ENCODE measurements at regions not wholly inside any gene's neighbourhood (a gene's known extent, or its start where the extent isn't known, plus 50 kb on each side); places are given as distances from the start of the nearest gene placed in this dataset.

DNA sequence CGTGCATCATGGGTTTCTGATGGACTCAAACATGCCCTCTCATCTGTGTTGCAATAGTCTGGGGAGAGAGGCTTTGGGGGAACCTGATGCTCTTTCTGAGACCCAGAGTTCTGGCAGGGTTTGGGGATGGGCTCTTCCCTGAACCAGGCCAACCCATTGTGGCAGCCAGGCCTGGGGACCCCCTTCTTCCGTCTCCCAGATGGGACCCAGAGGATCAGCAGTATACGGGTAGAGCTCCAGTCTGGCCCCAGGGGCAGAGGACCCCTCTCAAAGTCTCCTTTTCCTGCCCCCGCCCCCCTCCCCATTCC is 333.7 kb downstream of the DYSF start:
- intact Hi-C loops (cut with micrococcal nuclease; ENCODE audit: unreplicated experiment), result no loop called here
- no peaks in the 10 kb centered on the region for H3K36me3 ChIP-seq (ENCODE audit: insufficient read depth, low read length, poor library complexity, severe bottlenecking)
- no TSS peak for BruUV-seq (replicated peaks)
- DNase-seq (ENCODE audit: low spot score), result no peak
- no peak overlapping the region for H3K4me3 ChIP-seq (ENCODE audit: low read depth, low read length, poor library complexity, severe bottlenecking)
- TF ChIP-seq, protein P1, sequence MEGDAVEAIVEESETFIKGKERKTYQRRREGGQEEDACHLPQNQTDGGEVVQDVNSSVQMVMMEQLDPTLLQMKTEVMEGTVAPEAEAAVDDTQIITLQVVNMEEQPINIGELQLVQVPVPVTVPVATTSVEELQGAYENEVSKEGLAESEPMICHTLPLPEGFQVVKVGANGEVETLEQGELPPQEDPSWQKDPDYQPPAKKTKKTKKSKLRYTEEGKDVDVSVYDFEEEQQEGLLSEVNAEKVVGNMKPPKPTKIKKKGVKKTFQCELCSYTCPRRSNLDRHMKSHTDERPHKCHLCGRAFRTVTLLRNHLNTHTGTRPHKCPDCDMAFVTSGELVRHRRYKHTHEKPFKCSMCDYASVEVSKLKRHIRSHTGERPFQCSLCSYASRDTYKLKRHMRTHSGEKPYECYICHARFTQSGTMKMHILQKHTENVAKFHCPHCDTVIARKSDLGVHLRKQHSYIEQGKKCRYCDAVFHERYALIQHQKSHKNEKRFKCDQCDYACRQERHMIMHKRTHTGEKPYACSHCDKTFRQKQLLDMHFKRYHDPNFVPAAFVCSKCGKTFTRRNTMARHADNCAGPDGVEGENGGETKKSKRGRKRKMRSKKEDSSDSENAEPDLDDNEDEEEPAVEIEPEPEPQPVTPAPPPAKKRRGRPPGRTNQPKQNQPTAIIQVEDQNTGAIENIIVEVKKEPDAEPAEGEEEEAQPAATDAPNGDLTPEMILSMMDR (conservative IDR thresholded peaks at IDR 0.05; ENCODE audit: low read depth, low read length), result no peak
- no peak for TF ChIP-seq EZH2 (IDR thresholded peaks at IDR 0.05; ENCODE audit: borderline replicate concordance, low read depth, low read length, poor library complexity, severe bottlenecking)
- POLR2A ChIA-PET (ENCODE audit: low non-redundant PET), result no interaction called here
- no peak overlapping the region for H3K27ac ChIP-seq (ENCODE audit: low read depth, low read length, poor library complexity, severe bottlenecking)
- no peaks in the 10 kb centered on the region for H3K9me3 ChIP-seq (ENCODE audit: low read depth, low read length, poor library complexity, severe bottlenecking)
- CTCF ChIA-PET, result no interaction called here
- no peaks in the 10 kb centered on the region for H3K27me3 ChIP-seq (replicated peaks; ENCODE audit: insufficient read depth, low read depth, low read length, poor library complexity)
- no peaks in the 10 kb centered on the region for H3K4me1 ChIP-seq (ENCODE audit: insufficient read depth, low read length, poor library complexity, severe bottlenecking)

DNA sequence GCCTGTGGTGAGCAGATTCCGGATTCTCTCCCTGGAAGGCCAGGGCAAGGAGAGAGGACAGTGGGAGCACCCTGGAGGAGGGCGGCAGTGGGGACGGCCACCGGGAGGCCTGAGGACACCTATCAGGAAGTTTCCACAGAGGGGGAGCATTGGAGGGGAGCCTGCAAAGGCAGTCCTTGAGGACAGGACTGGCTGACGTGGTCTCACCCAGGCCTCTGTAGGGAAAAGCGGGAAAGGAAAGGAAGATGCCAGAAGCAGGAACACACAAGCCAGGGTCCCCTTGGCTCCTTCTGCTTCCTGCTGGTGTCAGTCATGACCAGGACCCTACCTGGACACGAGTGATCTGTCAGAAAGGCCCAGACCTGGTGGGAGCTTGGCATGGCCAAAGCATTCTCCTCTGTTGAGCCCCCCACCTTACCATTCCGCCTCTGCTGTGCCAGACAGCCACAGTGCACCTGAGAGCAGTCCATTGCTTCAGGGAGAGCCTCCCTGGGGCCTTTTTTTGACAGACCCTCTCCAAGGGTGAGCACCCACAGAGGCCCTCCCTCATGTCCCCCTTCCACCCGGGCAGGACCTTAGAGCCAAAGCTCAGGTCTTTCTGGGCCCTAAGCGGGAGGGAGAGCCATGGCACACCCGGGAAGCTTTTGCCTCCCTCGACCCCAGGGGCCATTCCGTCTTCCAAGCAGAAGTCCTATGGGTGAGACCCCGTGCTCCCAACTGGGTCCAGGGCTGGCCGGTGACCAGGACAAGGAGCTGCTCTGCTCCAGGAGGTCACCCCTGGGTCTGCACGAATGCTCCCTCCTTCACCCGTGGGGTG is 333.1 kb downstream of the DYSF start:
- TF ChIP-seq EZH2 (IDR thresholded peaks at IDR 0.05; ENCODE audit: borderline replicate concordance, low read depth, low read length, poor library complexity, severe bottlenecking), result no peak
- TF ChIP-seq, protein P1 (conservative IDR thresholded peaks at IDR 0.05; ENCODE audit: low read depth, low read length), result no peak
- H3K27ac ChIP-seq (ENCODE audit: low read depth, low read length, poor library complexity, severe bottlenecking), result no peak overlapping the region
- intact Hi-C loops (cut with micrococcal nuclease; ENCODE audit: unreplicated experiment), result no loop called here
- no peak for DNase-seq (ENCODE audit: low spot score)
- ChIA-PET POLR2A (ENCODE audit: low non-redundant PET) (no interaction called here), CTCF (no interaction called here)
- H3K9me3 ChIP-seq (ENCODE audit: low read depth, low read length, poor library complexity, severe bottlenecking), result no peaks in the 10 kb centered on the region
- H3K27me3 ChIP-seq (replicated peaks; ENCODE audit: insufficient read depth, low read depth, low read length, poor library complexity), result no peaks in the 10 kb centered on the region
- H3K4me1 ChIP-seq (ENCODE audit: insufficient read depth, low read length, poor library complexity, severe bottlenecking), result no peaks in the 10 kb centered on the region
- H3K36me3 ChIP-seq (ENCODE audit: insufficient read depth, low read length, poor library complexity, severe bottlenecking), result no peaks in the 10 kb centered on the region
- no TSS peak for BruUV-seq (replicated peaks)
- H3K4me3 ChIP-seq (ENCODE audit: low read depth, low read length, poor library complexity, severe bottlenecking), result no peak overlapping the region

DNA sequence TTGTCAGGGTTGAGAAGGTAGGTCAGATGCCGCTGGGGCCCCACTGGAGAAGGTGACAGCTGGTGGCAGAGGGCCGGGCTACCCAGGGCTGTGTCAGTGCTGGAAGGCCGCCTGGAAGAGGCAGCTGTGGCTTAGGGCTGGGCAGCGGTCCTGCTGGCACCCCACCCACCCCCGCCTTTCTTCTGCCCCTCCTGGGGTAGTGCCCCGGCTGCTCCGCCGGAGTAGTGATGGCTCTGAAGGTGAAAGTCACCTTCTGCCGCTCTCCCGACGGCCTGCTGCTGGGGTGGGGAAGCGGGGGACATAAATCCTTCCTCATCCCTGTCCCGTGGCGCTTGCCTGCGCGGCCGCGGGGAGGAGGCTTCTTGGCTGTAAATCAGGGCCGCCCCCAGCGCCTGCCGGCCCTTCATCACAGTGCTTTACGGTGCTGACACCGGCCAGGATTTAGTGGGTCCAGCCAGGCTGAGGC is 332.2 kb downstream of the DYSF start:
- Histone ChIP-seq H3K27me3 (replicated peaks; ENCODE audit: insufficient read depth, low read depth, low read length, poor library complexity) (no peaks in the 10 kb centered on the region), H3K9me3 (ENCODE audit: low read depth, low read length, poor library complexity, severe bottlenecking) (no peaks in the 10 kb centered on the region), H3K36me3 (ENCODE audit: insufficient read depth, low read length, poor library complexity, severe bottlenecking) (no peaks in the 10 kb centered on the region), H3K4me3 (ENCODE audit: low read depth, low read length, poor library complexity, severe bottlenecking) (no peak overlapping the region), H3K4me1 (ENCODE audit: insufficient read depth, low read length, poor library complexity, severe bottlenecking) (no peaks in the 10 kb centered on the region), H3K27ac (ENCODE audit: low read depth, low read length, poor library complexity, severe bottlenecking) (no peak overlapping the region)
- no peak for DNase-seq (ENCODE audit: low spot score)
- TF ChIP-seq, protein P1 (conservative IDR thresholded peaks at IDR 0.05; ENCODE audit: low read depth, low read length), result no peak
- no peak for TF ChIP-seq EZH2 (IDR thresholded peaks at IDR 0.05; ENCODE audit: borderline replicate concordance, low read depth, low read length, poor library complexity, severe bottlenecking)
- intact Hi-C loops (cut with micrococcal nuclease; ENCODE audit: unreplicated experiment), result no loop called here
- POLR2A ChIA-PET (ENCODE audit: low non-redundant PET), result no interaction called here
- CTCF ChIA-PET, result no interaction called here
- no TSS peak for BruUV-seq (replicated peaks)

All from A673 (cell line).